ENCODE measurements at regions not wholly inside any gene's neighbourhood (a gene's known extent, or its start where the extent isn't known, plus 50 kb on each side); places are given as distances from the start of the nearest gene placed in this dataset.
A peak's percentile ranks its signal among the peaks of the same experiment; 100 is the strongest.

DNA sequence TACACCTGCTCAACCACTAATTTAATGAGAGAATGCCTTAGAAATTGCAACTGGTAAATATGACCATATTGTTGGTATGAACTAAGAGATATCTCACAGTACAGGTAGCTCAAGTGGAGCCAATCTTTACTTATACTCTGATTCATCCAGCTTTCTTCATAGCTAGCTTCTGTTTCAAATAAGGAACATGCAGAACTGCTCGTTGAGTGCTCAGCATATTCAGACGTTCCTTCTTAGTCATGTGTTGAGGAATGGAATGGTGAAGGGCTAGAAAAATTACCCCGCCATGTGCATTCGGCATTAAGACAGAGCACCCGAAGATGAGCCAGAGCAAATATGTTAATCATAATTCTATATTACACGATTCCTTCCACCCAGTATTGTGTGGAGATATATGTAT is 144.0 kb upstream of the VRK2 start:
- Histone ChIP-seq H3K4me3 (no peak overlapping the region), H3K9me3 (no peaks in the 10 kb centered on the region), H3K4me1 (replicated peaks) (no peaks in the 10 kb centered on the region), H3K27ac (no peak overlapping the region), H3K36me3 (no peaks in the 10 kb centered on the region), H3K27me3 (replicated peaks; ENCODE audit: insufficient read depth) (no peaks in the 10 kb centered on the region)
- intact Hi-C loops (cut with DNase I): no loop called here
- 74% methylated on average over 6 of the region's 6 CpGs for WGBS
- DNase-seq (ENCODE audit: low spot score): no peak
- TF ChIP-seq POLR2AphosphoS5 (IDR thresholded peaks at IDR 0.05): no peak
- TF ChIP-seq, protein P1, sequence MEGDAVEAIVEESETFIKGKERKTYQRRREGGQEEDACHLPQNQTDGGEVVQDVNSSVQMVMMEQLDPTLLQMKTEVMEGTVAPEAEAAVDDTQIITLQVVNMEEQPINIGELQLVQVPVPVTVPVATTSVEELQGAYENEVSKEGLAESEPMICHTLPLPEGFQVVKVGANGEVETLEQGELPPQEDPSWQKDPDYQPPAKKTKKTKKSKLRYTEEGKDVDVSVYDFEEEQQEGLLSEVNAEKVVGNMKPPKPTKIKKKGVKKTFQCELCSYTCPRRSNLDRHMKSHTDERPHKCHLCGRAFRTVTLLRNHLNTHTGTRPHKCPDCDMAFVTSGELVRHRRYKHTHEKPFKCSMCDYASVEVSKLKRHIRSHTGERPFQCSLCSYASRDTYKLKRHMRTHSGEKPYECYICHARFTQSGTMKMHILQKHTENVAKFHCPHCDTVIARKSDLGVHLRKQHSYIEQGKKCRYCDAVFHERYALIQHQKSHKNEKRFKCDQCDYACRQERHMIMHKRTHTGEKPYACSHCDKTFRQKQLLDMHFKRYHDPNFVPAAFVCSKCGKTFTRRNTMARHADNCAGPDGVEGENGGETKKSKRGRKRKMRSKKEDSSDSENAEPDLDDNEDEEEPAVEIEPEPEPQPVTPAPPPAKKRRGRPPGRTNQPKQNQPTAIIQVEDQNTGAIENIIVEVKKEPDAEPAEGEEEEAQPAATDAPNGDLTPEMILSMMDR (IDR thresholded peaks at IDR 0.05): no peak
- TF ChIP-seq POLR2A (IDR thresholded peaks at IDR 0.05): no peak

DNA sequence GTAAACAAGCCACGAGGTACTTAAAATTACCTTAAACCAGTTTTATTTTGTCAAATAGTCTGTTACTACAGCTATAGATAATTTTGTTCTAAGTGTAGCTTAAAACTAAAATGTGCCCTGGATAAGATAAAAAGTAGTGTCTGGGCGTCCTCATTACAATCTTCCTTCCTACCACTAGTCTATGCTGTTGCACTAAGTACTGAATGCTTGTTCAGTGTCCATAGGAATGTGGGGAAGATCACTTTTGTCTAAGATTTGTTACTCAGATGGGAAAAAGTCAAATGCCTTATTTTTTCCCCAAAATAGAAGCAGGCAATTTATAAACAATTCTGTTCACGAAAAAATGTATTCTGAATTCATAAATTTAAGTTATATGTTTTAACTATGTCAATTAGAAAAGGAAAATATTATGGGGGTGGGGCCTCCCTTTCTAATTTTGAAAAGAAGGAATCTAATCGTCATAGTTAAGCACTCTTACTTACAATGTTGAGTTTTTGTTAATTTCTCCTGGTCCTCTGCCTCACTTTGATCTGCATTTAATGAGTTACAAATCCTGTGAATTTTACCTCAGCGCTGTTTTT is 140.4 kb upstream of the VRK2 start:
- Histone ChIP-seq H3K27me3 (replicated peaks; ENCODE audit: insufficient read depth) (no peaks in the 10 kb centered on the region), H3K27ac (no peak overlapping the region), H3K36me3 (no peaks in the 10 kb centered on the region), H3K4me1 (replicated peaks) (no peaks in the 10 kb centered on the region), H3K9me3 (no peaks in the 10 kb centered on the region), H3K4me3 (no peak overlapping the region)
- no peak for DNase-seq (ENCODE audit: low spot score)
- intact Hi-C loops (cut with DNase I): no loop called here
- TF ChIP-seq, protein P1 (IDR thresholded peaks at IDR 0.05): peak in 3 of 4 experiments; percentile 11 to 73 (median 56)
- TF ChIP-seq POLR2AphosphoS5 (IDR thresholded peaks at IDR 0.05): no peak
- 30% methylated on average over 5 of the region's 5 CpGs for WGBS

DNA sequence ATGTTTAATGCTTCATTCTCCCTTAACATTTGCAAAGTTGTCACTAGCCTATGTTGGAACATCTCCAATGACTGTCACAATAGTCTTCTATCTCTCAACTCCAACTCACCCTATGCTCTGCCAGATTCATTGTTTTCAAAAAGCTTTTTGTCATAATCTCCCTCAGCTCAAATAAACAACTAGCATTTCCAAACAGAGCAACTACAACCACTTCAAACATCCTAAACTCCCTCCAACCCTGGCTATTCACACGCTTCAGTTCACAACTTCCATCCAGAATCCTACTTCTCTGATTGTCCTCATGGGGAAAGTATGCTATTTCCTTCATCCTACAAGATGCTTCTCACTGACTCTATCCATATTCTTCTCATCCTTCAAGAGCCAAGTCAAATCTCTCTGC is 139.2 kb upstream of the VRK2 start:
- TF ChIP-seq POLR2A (IDR thresholded peaks at IDR 0.05) (no peak), POLR2AphosphoS5 (IDR thresholded peaks at IDR 0.05) (no peak)
- TF ChIP-seq, protein P1 (IDR thresholded peaks at IDR 0.05): no peak
- no peak overlapping the region for H3K27ac ChIP-seq
- no peaks in the 10 kb centered on the region for H3K9me3 ChIP-seq
- H3K27me3 ChIP-seq (replicated peaks; ENCODE audit: insufficient read depth): no peaks in the 10 kb centered on the region
- H3K4me3 ChIP-seq: no peak overlapping the region
- WGBS: 74% methylated on average over 1 of the region's 1 CpG
- H3K36me3 ChIP-seq: no peaks in the 10 kb centered on the region
- no peaks in the 10 kb centered on the region for H3K4me1 ChIP-seq (replicated peaks)
- no peak for DNase-seq (ENCODE audit: low spot score)
- intact Hi-C loops (cut with DNase I): no loop called here

DNA sequence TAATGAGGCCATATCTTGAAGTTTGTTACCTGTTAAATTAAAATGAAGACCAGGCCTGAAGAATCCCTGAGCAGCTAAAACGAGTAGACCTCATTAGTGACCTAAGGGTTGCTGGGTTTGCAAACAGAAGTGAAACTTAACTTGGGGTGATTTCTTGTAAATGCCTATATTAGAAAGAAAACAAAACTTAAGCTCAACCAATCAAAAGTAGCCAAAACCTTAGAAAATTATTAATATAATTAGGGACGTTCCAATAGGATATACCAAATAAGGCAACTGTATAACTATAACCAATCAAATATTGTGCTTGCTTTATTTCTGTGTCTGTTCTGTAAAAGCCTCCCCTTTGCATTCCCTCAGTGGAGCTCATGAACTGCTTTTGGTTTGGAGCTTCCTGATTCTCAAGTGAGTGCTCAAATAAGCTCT is 137.9 kb upstream of the VRK2 start:
- TF ChIP-seq POLR2A (IDR thresholded peaks at IDR 0.05) (no peak), POLR2AphosphoS5 (IDR thresholded peaks at IDR 0.05) (no peak)
- TF ChIP-seq, protein P1 (IDR thresholded peaks at IDR 0.05): no peak
- intact Hi-C loops (cut with DNase I): no loop called here
- WGBS: 68% methylated on average over 2 of the region's 2 CpGs

DNA sequence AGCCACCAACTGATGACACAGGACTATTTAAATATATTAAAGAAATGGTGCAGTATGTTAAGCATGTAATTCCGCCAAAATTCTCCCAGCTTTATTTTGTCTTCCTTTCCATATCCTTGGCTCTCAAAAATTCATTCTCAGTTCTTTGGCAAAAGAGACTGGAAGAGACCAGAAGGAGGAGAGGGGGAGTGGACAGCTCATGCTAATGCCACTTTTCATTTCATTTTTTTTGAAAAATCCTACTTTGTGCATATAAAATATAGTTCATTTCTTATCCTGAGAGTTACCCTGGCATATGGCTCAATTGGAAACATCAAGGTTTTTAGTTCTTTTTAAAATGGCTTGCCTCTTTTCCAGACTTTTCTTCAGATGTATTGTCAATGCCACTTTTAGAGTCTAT is 128.5 kb upstream of the VRK2 start:
- Histone ChIP-seq H3K4me3 (no peak overlapping the region), H3K27me3 (replicated peaks; ENCODE audit: insufficient read depth) (no peaks in the 10 kb centered on the region), H3K9me3 (no peaks in the 10 kb centered on the region), H3K27ac (no peak overlapping the region), H3K4me1 (replicated peaks) (no peaks in the 10 kb centered on the region), H3K36me3 (no peaks in the 10 kb centered on the region)
- DNase-seq (ENCODE audit: low spot score): no peak
- intact Hi-C loops (cut with DNase I): no loop called here
- 88% methylated on average over 1 of the region's 1 CpG for WGBS
- TF ChIP-seq, protein P1 (IDR thresholded peaks at IDR 0.05): no peak
- TF ChIP-seq POLR2AphosphoS5 (IDR thresholded peaks at IDR 0.05) (no peak), POLR2A (IDR thresholded peaks at IDR 0.05) (no peak)

More for the DNA sequence above, 137.9 kb upstream of the VRK2 start:
- Histone ChIP-seq H3K36me3 (no peaks in the 10 kb centered on the region), H3K27me3 (replicated peaks; ENCODE audit: insufficient read depth) (no peaks in the 10 kb centered on the region), H3K4me1 (replicated peaks) (no peaks in the 10 kb centered on the region), H3K4me3 (no peak overlapping the region), H3K27ac (no peak overlapping the region), H3K9me3 (no peaks in the 10 kb centered on the region)
- DNase-seq (ENCODE audit: low spot score): no peak
